RWPE1 (cell line): ENCODE measurements at regions not wholly inside any gene's neighbourhood (a gene's known extent, or its start where the extent isn't known, plus 50 kb on each side); places are given as distances from the start of the nearest gene placed in this dataset.
A peak's percentile ranks its signal among the peaks of the same experiment; 100 is the strongest.

Source experiments
- CTCF ChIA-PET: fragments of 350-600 bp; sonication (Branson Sonifier 250); formaldehyde crosslinking; extraction: SDS; loops from one replicate; lab custom pipeline; 2021; lab: Yijun Ruan, JAX
- POLR2A ChIA-PET: fragments of 400-600 bp; formaldehyde crosslinking; extraction: SDS; loops from one replicate; lab custom pipeline; 2020; ENCODE audit warnings: antibody characterized with exemption; ENCODE audit not compliant: low non-redundant PET; lab: Yijun Ruan, JAX
- DNase-seq: peaks from one replicate; pipeline ENCODE4 v3.0.0; 2012; ENCODE audit warnings: low spot score
- H3K27ac ChIP-seq: fragments of 450-650 bp; 2 replicates; pipeline ENCODE4 v1.5.1; 2017
- TF ChIP-seq, protein P1 (sequence below): fragments of 450-650 bp; conservative IDR thresholded peaks from 2 replicates; pipeline ENCODE4 v1.5.1; 2017; ENCODE audit warnings: low read depth, mild to moderate bottlenecking

DNA sequence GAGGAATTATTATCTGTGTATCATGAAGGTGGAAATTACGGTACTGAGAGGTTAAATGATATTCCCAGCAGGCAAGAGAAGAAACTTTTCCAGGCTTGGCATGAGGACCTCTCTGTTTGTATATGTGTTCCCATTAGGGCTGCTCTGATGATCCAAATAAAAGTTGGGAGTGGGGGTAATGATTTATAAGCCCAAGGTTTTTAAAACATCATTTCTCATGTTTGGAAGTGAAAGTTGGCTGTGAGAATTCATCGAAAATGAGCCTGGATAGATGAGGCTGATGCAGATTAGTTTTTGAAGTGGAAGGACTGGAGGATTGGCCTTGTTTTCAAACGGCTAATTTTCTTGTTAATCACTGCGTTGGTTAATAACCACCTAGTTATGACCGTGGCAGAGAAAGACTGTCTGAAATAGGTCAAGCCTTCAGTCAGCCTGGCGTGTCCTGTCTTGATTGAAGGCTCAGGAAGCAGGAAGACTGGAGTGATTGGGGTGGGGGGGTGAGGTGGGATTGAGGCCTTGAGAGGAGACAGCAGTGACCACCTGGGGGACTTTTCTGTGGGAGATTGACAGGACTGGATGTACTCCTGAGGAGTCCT lies 391.0 kb upstream of the WWC1 start:
- ChIA-PET CTCF (interaction anchor here (1.0 kb wide), 1 partner anchor 177 kb away, joined by 3 read pairs; no protein-coding TSS in a partner anchor), POLR2A (no interaction called here)
- H3K27ac ChIP-seq: no peak overlapping the region
- peak; percentile 8 for DNase-seq
- TF ChIP-seq, protein P1, sequence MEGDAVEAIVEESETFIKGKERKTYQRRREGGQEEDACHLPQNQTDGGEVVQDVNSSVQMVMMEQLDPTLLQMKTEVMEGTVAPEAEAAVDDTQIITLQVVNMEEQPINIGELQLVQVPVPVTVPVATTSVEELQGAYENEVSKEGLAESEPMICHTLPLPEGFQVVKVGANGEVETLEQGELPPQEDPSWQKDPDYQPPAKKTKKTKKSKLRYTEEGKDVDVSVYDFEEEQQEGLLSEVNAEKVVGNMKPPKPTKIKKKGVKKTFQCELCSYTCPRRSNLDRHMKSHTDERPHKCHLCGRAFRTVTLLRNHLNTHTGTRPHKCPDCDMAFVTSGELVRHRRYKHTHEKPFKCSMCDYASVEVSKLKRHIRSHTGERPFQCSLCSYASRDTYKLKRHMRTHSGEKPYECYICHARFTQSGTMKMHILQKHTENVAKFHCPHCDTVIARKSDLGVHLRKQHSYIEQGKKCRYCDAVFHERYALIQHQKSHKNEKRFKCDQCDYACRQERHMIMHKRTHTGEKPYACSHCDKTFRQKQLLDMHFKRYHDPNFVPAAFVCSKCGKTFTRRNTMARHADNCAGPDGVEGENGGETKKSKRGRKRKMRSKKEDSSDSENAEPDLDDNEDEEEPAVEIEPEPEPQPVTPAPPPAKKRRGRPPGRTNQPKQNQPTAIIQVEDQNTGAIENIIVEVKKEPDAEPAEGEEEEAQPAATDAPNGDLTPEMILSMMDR: no peak

- no peak for DNase-seq
- TF ChIP-seq, protein P1: no peak
- no peak overlapping the region for H3K27ac ChIP-seq
- POLR2A ChIA-PET: no interaction called here
- CTCF ChIA-PET: no interaction called here
Observed at GRCh38 chr5:167902298-167902697, 389.1 kb upstream of the WWC1 start.

- POLR2A ChIA-PET: no interaction called here
- CTCF ChIA-PET: no interaction called here
- TF ChIP-seq, protein P1: no peak
- no peak overlapping the region for H3K27ac ChIP-seq
- DNase-seq: no peak
Observed at GRCh38 chr5:167903243-167903642, 388.2 kb upstream of the WWC1 start.

DNA sequence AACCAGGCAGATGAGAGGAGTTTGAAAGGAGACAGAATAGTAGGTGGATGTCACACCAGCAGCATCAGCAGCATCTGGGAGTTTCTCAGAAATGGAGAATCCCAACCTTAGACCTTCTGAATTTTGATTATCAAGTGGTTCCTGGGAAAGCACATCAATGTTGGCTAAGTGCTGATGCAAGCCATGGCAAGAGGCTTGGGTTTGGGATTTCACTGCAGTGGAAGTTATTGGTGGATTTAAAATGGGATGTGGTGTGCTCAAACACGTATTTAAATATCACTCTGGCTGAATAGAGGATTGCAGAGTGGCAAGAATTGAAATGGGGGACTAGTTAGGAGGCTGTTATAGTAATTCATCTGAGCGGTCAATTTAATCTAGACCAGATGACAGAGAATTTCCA lies 387.8 kb upstream of the WWC1 start:
- POLR2A ChIA-PET: no interaction called here
- TF ChIP-seq, protein P1: no peak
- no peak overlapping the region for H3K27ac ChIP-seq
- DNase-seq: no peak
- CTCF ChIA-PET: no interaction called here

DNA sequence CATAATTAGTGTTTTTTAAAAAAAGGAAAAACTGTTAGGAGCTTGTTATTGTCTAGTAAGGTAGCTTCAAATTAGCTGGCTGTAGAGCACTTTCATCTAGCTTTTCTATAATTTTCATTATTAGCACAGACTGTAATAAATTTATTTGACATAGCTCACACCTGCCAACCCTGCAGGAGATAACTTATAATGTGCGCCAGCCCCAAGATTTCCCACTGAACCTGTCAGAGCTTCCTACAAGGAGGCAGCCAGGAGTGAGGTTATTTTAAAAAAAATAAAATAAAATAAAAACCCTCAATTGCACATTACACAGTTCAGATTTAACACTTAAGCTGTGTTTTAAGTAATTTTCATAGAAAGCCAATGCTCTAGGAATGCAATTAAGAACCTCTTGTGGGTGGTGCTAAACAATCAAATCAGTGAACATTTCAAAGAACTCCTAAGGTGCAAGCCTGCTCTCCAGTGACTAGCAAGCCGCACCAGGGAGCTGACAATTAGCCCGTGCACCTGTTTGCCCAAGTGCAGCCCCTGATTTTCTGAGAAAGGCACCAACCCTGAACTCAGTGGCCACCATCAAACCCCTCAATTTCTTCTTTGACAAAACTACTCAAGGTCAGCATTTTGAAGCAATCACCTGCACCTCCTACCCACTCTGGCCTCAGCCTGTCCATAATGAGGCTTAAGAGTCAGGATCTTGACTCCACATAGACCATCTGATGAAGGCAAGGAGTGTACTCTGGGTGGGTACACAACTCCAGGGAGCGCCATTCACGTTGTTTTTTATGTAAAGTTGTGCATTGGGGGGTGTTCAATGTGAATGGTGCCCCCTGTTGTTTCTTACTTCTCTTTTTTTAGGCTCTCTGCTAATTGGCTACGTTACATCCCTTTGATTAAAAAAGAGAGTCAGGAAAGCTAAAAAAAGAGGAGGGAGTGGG lies 385.3 kb upstream of the WWC1 start:
- no peak for DNase-seq
- TF ChIP-seq, protein P1: no peak
- ChIA-PET POLR2A (interaction anchor here (0.6 kb wide), 1 partner anchor 338 kb away, joined by 4 read pairs; no protein-coding TSS in a partner anchor), CTCF (interaction anchor here (0.6 kb wide), 2 partner anchors 312 to 1444 kb away, joined by 3 read pairs; no protein-coding TSS in a partner anchor)
- H3K27ac ChIP-seq: no peak overlapping the region

DNA sequence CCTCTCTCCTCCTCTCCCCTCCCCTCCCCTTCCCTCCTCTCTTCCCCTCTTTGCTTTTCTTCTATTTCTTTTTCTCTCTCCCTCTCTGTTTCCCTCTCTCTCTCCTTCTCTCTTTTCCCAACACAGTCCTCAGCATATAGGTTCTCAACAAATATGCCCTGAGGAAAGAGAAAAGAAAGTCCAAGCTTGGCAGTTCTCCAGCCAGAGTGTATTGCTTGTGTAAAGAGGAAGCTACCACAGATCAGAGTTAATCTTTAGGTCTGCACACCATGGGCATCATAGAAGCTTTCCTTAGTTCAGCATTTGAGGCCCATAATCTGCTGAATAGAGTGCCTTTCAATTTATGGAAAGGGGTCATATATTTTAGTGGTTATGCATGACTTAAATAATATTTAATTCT lies 382.8 kb upstream of the WWC1 start:
- H3K27ac ChIP-seq: no peak overlapping the region
- CTCF ChIA-PET: no interaction called here
- POLR2A ChIA-PET: interaction anchor here (0.7 kb wide), 1 partner anchor 179 kb away, joined by 4 read pairs; no protein-coding TSS in a partner anchor
- TF ChIP-seq, protein P1: no peak
- DNase-seq: no peak
